Ectodermal cell (in vitro differentiated cells): ENCODE measurements at regions not wholly inside any gene's neighbourhood (a gene's known extent, or its start where the extent isn't known, plus 50 kb on each side); places are given as distances from the start of the nearest gene placed in this dataset.

Experiments
- H3K27ac ChIP-seq: 2 replicates; pipeline ENCODE4 v1.7.0; 2013; ENCODE audit warnings: mild to moderate bottlenecking, low read depth, low read length; ENCODE audit not compliant: insufficient read depth, poor library complexity, severe bottlenecking
- H3K27me3 ChIP-seq: 2 replicates; pipeline ENCODE4 v1.7.0; 2013; ENCODE audit warnings: mild to moderate bottlenecking, low read length; ENCODE audit not compliant: insufficient read depth, control insufficient read depth, poor library complexity, severe bottlenecking
- H3K36me3 ChIP-seq: one replicate; pipeline ENCODE4 v1.7.0; 2013; ENCODE audit warnings: low read length; ENCODE audit not compliant: control insufficient read depth, insufficient read depth
- H3K4me1 ChIP-seq: one replicate; pipeline ENCODE4 v1.7.0; 2013; ENCODE audit warnings: low read length; ENCODE audit not compliant: control insufficient read depth, insufficient read depth
- H3K4me3 ChIP-seq: 2 replicates; pipeline ENCODE4 v1.7.0; 2013; ENCODE audit warnings: low read depth, low read length, control low read depth; ENCODE audit not compliant: insufficient read depth
- H3K9me3 ChIP-seq: 2 replicates; pipeline ENCODE4 v1.7.0; 2013; ENCODE audit warnings: mild to moderate bottlenecking, low read length, moderate library complexity; ENCODE audit not compliant: control insufficient read depth
- WGBS, 2 experiments: methylation state at CpG; one replicate each; pipeline ENCODE4 v1.1.7; 2013; ENCODE audit warnings: missing lambda C conversion rate in 2 of 2; 5-methylcytosine and 5-hydroxymethylcytosine counted together

DNA sequence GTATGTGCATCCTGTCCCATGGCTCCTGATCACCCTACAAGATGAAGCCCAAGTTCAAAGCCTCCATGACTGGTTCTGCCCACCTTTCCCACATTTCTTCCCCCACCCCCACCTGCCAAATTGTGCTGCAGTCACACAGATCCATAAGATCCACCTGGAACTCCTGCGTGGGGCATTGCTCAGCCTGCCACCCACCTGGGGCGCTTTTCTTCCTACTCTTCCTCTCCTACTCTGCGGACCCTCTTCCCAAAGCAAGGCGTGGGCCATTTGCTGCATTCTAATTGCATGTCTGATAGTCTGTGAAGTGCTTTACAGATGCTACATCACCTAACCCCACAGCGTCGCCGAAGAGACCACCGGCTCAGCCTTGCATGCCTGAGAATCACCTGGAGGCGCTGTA, 402.4 kb upstream of the ID2 start:
- no peaks in the 10 kb centered on the region for H3K27me3 ChIP-seq
- H3K27ac ChIP-seq = no peak overlapping the region
- no peaks in the 10 kb centered on the region for H3K36me3 ChIP-seq
- H3K4me1 ChIP-seq = peaks cover 4% of the 10 kb centered on the region
- 95 to 97% methylated on average over 9 of the region's 9 CpGs for WGBS, 2 experiments
- no peak overlapping the region for H3K4me3 ChIP-seq
- no peaks in the 10 kb centered on the region for H3K9me3 ChIP-seq

DNA sequence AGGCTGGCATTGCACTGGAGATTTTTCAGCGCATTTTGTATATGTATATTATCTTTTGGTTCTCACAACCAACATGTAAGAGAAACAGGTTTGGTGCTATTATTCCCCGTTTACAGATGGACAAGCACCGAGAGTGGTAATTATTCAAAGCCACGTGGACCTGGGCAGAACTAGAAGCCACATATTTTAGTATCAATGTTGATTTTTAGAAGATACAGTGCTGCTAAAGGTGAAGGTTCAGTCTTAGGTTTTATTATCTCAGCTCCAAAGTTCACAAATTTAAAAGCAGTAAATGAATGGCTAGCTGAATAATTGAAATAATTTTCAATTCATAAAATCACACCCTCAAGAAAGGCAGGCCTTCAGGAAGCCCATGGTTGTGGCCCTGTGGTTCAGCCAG, 400.6 kb upstream of the ID2 start:
- H3K9me3 ChIP-seq = no peaks in the 10 kb centered on the region
- H3K27ac ChIP-seq = no peak overlapping the region
- H3K36me3 ChIP-seq = no peaks in the 10 kb centered on the region
- no peaks in the 10 kb centered on the region for H3K27me3 ChIP-seq
- 93 to 98% methylated on average over 3 to 4 of the region's 4 CpGs for WGBS, 2 experiments
- peaks cover 4% of the 10 kb centered on the region for H3K4me1 ChIP-seq
- no peak overlapping the region for H3K4me3 ChIP-seq

DNA sequence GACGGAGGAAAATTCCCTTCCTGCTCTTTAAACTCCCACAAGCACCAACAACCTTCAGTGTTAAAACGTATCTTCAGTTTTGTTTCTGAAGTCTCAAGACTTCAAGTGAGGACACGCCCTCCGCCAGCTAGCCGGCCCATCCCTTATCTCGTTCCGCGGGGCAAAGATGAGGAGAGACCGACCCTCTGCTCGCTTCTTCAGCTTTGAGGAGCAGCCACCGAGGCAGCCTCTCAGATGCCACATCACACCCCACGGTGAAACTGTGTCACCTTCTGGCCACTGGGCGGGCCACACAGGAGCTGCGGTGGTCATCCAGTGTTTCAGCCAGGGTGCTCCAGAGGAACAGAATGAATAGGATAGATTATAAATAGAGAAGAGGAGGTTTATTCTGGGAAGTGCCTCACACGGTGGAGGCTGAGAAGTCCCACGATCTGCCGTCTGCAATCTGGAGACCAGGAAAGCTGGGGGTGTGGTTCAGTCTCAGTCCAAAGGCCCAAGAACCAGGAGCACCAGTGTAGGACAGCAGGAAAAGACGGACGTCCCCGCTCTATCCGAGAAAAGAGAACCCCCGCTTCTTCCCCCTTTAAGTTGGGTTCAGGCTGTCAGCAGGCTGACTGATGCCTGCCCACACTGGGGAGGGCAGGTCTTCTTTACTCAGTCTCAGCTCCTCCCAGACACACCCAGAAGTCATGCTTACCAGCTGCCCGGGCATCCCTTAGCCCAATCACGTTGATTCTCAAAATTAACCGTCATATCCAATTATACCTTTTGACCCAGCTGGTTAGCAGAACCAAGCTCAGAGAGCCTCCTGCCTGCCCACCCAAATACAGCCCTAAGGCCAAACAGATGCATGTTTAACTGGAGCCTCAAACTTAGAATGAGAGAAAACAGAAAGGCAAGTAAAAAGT, 399.7 kb upstream of the ID2 start:
- H3K27me3 ChIP-seq = no peaks in the 10 kb centered on the region
- no peak overlapping the region for H3K27ac ChIP-seq
- no peaks in the 10 kb centered on the region for H3K9me3 ChIP-seq
- 93% methylated on average over 25 of the region's 25 CpGs for WGBS, 2 experiments
- no peak overlapping the region for H3K4me3 ChIP-seq
- peaks cover 4% of the 10 kb centered on the region for H3K4me1 ChIP-seq
- H3K36me3 ChIP-seq = no peaks in the 10 kb centered on the region

DNA sequence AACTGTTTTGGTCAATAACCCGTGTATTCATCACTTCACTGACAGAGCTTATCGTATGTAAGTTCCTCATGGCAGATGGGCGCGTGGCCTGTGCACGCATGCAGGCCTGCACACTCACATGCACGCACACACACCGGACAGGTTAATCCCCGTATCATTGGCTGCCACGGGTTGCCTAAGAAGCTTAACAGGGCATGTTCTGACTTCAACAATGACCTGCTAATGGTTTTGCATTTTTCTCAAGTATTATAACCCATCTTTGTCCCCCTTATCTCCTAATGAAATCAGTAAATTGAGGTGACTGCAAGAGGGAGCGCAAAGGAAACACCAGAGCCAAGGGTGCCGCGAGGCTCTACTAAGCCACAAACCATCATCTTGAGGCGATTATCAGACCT, 399.0 kb upstream of the ID2 start:
- 95 to 96% methylated on average over 13 of the region's 13 CpGs for WGBS, 2 experiments
- Histone ChIP-seq H3K27me3 (no peaks in the 10 kb centered on the region), H3K36me3 (no peaks in the 10 kb centered on the region), H3K4me1 (peaks cover 4% of the 10 kb centered on the region), H3K4me3 (no peak overlapping the region), H3K9me3 (no peaks in the 10 kb centered on the region), H3K27ac (no peak overlapping the region)

DNA sequence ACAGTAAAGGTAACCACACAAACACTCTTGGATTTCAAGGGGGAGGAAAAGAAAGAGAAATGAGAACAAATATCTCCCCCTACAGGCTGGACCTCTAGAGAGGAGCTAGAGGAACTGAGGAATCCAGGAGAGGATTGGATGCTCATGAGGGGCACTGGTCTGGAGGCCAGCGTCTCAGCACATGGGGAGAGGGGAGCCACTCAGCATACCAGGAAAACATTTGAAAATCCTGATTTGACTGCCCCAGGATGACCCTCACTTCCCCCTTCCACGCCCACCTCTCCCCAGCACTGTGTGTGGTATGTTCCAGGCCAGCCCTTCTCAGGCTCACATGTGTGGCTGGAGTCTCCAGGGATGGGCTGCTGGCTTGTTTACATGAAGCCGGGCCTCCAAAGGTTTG, 396.8 kb upstream of the ID2 start:
- 88 to 89% methylated on average over 3 of the region's 3 CpGs for WGBS, 2 experiments
- H3K9me3 ChIP-seq = no peaks in the 10 kb centered on the region
- H3K27ac ChIP-seq = no peak overlapping the region
- no peaks in the 10 kb centered on the region for H3K36me3 ChIP-seq
- H3K4me3 ChIP-seq = no peak overlapping the region
- no peaks in the 10 kb centered on the region for H3K27me3 ChIP-seq
- peaks cover 4% of the 10 kb centered on the region for H3K4me1 ChIP-seq

DNA sequence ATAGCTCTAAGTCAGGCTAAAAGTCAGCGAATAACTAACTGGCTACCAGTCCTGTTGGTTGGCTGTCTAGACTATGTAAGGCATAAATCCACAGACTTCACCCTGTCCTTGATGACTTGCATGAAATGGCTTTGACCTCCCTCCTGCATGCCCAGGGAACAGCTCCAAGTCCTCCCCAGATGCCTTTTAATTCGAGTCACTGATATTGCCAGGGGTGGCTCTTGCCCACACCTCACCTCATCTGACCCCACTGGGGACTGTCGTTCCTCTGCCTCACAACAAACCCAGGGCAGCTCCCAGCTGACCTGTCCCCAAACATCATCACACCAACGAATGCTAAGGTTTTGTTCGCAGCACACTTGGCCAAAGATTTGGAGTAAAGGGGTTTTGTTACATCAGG, 396.0 kb upstream of the ID2 start:
- H3K27ac ChIP-seq = no peak overlapping the region
- peaks cover 4% of the 10 kb centered on the region for H3K4me1 ChIP-seq
- H3K27me3 ChIP-seq = no peaks in the 10 kb centered on the region
- no peaks in the 10 kb centered on the region for H3K9me3 ChIP-seq
- no peaks in the 10 kb centered on the region for H3K36me3 ChIP-seq
- H3K4me3 ChIP-seq = no peak overlapping the region
- 95 to 96% methylated on average over 5 of the region's 5 CpGs for WGBS, 2 experiments

DNA sequence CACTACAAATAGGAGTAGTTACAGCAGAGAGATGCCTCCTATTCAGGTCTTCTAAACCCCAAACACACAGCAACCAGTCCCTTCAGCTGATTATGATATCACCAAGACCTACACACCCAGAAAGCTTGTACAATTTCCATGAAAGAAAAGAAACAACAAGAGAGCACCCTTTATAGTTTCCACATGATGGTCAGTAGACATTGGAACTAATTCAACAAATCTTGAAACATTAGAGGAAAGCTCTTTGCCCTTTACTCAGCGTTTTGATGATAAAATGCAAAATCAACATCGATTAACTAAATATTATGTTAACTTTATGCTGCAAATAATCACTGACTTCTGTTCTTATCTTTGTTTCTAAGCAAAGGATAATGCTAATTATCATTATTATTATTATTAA, 393.6 kb upstream of the ID2 start:
- H3K27ac ChIP-seq = no peak overlapping the region
- 95 to 100% methylated on average over 2 of the region's 2 CpGs for WGBS, 2 experiments
- H3K4me1 ChIP-seq = no peaks in the 10 kb centered on the region
- no peaks in the 10 kb centered on the region for H3K9me3 ChIP-seq
- no peaks in the 10 kb centered on the region for H3K36me3 ChIP-seq
- H3K27me3 ChIP-seq = no peaks in the 10 kb centered on the region
- H3K4me3 ChIP-seq = no peak overlapping the region

DNA sequence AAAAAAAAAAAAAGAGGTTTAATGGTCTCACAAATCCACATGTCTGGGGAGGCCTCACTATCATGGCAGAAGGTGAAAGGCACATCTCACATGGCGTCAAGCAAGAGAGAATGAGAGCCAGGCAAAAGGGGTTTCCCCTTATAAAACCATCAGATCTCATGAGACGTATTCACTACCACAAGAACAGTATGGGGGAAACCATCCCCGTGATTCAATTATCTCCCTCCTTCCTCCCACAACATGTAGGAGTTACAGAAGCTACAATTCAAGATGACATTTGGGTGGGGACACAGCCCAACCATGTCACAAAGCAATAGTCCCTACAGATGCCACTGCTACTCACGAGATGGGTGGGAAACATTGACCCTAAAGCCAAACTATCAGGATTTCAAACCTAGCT, 392.7 kb upstream of the ID2 start:
- Histone ChIP-seq H3K4me3 (no peak overlapping the region), H3K27me3 (no peaks in the 10 kb centered on the region), H3K27ac (no peak overlapping the region), H3K4me1 (no peaks in the 10 kb centered on the region), H3K36me3 (no peaks in the 10 kb centered on the region), H3K9me3 (no peaks in the 10 kb centered on the region)
- WGBS, 2 experiments = 89 to 90% methylated on average over 4 of the region's 4 CpGs

DNA sequence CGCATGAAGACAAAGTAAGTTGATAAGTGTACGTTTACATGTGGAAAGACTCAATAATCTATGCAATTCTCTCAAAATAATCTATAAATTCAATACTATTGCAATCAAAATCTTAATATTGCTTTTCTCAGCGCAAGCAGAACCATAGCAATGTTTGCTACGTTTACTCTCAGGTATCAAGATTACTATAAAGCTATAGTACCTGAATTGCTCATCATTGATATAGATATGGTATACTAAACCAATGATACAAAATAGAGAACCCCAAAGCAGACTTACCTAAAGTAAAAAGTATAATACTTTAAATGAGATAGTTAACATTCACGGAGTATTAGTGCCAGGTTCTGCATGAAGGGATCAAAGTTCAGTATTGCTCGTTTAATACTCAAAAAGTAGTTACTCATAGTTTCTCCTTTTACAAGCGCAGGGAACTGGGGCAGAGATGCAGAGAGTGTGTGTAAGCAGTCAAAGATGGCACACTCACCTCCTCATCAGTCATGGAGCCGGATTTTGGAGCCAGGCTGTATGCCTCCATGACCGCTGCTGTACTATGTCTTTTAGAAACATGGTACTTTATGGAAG, 391.0 kb upstream of the ID2 start:
- WGBS, 2 experiments = 97% methylated on average over 5 to 8 of the region's 9 CpGs
- H3K9me3 ChIP-seq = no peaks in the 10 kb centered on the region
- H3K4me1 ChIP-seq = no peaks in the 10 kb centered on the region
- no peak overlapping the region for H3K4me3 ChIP-seq
- H3K36me3 ChIP-seq = no peaks in the 10 kb centered on the region
- H3K27ac ChIP-seq = no peak overlapping the region
- H3K27me3 ChIP-seq = no peaks in the 10 kb centered on the region

DNA sequence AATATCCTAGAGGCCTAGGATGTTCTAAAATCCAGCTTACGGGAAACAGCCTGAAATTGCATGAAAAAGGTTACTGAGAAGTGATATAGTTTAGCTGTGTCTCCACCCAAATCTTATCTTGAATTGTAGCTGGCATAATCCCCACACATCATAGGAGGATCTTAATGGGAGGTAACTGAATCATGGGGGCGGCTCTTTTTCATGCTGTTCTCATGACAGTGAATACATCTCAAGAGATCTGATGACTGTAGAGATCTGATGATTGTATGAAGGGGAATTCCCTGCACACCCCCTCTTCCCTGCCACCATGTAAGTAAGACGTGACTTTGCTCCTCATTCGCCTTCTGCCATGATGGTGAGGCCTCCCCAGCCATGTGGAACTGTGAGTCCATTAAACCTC, 385.6 kb upstream of the ID2 start:
- Histone ChIP-seq H3K4me3 (no peak overlapping the region), H3K9me3 (no peaks in the 10 kb centered on the region), H3K36me3 (no peaks in the 10 kb centered on the region), H3K27me3 (no peaks in the 10 kb centered on the region), H3K4me1 (no peaks in the 10 kb centered on the region), H3K27ac (no peak overlapping the region)
- 96 to 100% methylated on average over 4 of the region's 4 CpGs for WGBS, 2 experiments
